GM23248 (cell line): ENCODE measurements at regions not wholly inside any gene's neighbourhood (a gene's known extent, or its start where the extent isn't known, plus 50 kb on each side); places are given as distances from the start of the nearest gene placed in this dataset.

Source experiments
- DNase-seq: peaks from one replicate; pipeline ENCODE4 v3.0.0-alpha.2; 2015
- H2AFZ ChIP-seq: fragments of 200-600 bp; sonication (generic); 2 replicates; pipeline ENCODE4 v1.6.1; 2016; ENCODE audit warnings: antibody characterized with exemption
- H3F3A ChIP-seq: fragments of 200-600 bp; sonication (generic); 2 replicates; pipeline ENCODE4 v1.6.1; 2016; ENCODE audit warnings: mild to moderate bottlenecking, antibody characterized with exemption, mixed run types; ENCODE audit not compliant: insufficient read depth
- H3K27ac ChIP-seq: fragments of 200-600 bp; sonication (generic); 2 replicates; pipeline ENCODE4 v1.5.1; 2016; ENCODE audit warnings: mild to moderate bottlenecking
- H3K27me3 ChIP-seq: fragments of 200-600 bp; sonication (generic); replicated peaks from 2 replicates; pipeline ENCODE4 v1.6.1; 2016; ENCODE audit warnings: mild to moderate bottlenecking; ENCODE audit not compliant: insufficient read depth
- H3K36me3 ChIP-seq: fragments of 200-600 bp; sonication (generic); 2 replicates; pipeline ENCODE4 v1.6.1; 2016; ENCODE audit warnings: low read depth, mild to moderate bottlenecking
- H3K4me1 ChIP-seq: fragments of 200-600 bp; sonication (generic); 2 replicates; pipeline ENCODE4 v1.6.1; 2016; ENCODE audit warnings: mild to moderate bottlenecking; ENCODE audit not compliant: insufficient read depth
- H3K4me2 ChIP-seq: fragments of 200-600 bp; sonication (generic); one replicate; pipeline ENCODE4 v1.6.1; 2016; ENCODE audit warnings: mild to moderate bottlenecking; ENCODE audit not compliant: unreplicated experiment
- H3K4me3 ChIP-seq: fragments of 200-600 bp; sonication (generic); 2 replicates; pipeline ENCODE4 v1.5.1; 2016; ENCODE audit warnings: mild to moderate bottlenecking
- H3K79me2 ChIP-seq: fragments of 200-600 bp; sonication (generic); 2 replicates; pipeline ENCODE4 v1.6.1; 2016; ENCODE audit warnings: mild to moderate bottlenecking; ENCODE audit not compliant: insufficient read depth
- H3K9ac ChIP-seq: fragments of 200-600 bp; sonication (generic); 2 replicates; pipeline ENCODE4 v1.6.1; 2016; ENCODE audit warnings: mild to moderate bottlenecking
- H3K9me2 ChIP-seq: fragments of 200-600 bp; sonication (generic); 2 replicates; pipeline ENCODE4 v1.6.1; 2016; ENCODE audit warnings: mixed run types, mild to moderate bottlenecking, moderate library complexity; ENCODE audit not compliant: insufficient read depth
- H3K9me3 ChIP-seq: fragments of 200-600 bp; sonication (generic); one replicate; pipeline ENCODE4 v1.6.1; 2017; ENCODE audit warnings: low read depth
- H4K20me1 ChIP-seq: fragments of 200-600 bp; sonication (generic); 2 replicates; pipeline ENCODE4 v1.6.0; 2016; ENCODE audit not compliant: insufficient read depth
- EZH2 ChIP-seq: fragments of 200-600 bp; sonication (generic); IDR thresholded peaks from 2 replicates; pipeline ENCODE4 v1.6.1; 2018; ENCODE audit warnings: antibody characterized with exemption, mild to moderate bottlenecking; ENCODE audit not compliant: insufficient read depth, poor library complexity, severe bottlenecking
- EZH2phosphoT487 ChIP-seq: fragments of 200-600 bp; sonication (generic); IDR thresholded peaks from 2 replicates; pipeline ENCODE4 v1.6.1; 2018; ENCODE audit warnings: antibody characterized with exemption, moderate library complexity, mild to moderate bottlenecking, low read depth; ENCODE audit not compliant: insufficient read depth
- WGBS, 2 experiments: methylation state at CpG; one replicate each; pipeline ENCODE4 v1.1.6; 2015 to 2017; ENCODE audit warnings: low lambda C conversion rate in 2 of 2, low coverage in 1 of 2; ENCODE audit errors: missing lambda C conversion rate in 2 of 2; 5-methylcytosine and 5-hydroxymethylcytosine counted together
- in situ Hi-C: fragments of 300-500 bp; cut with MboI; formaldehyde crosslinking; loops from 2 replicates; pipeline ENCODE4 v1.15.0; 2020

DNA sequence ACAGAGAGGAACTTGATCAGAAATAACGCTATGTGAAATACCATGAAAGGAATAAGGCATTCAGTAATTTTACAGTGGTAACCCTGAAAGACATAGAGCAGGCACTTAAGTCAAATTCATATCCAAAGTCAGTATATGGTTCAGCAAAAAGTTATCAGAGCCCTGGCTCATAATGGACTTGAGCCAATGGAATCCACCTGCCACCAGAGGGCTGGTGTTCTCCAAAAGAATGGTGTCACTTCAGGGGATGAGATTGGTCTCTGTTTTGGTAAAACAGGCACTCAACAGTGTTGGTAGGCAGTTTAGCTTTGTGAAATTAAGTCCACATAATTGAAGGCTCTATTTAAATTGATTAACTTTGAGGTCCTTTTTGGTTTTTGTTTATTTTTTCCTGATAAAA is 93.9 kb downstream of the LIG4 start:
- Histone ChIP-seq H3K4me3 (no peak overlapping the region), H3K79me2 (no peaks in the 10 kb centered on the region), H3K4me1 (no peaks in the 10 kb centered on the region), H4K20me1 (no peaks in the 10 kb centered on the region), H3K9me3 (no peaks in the 10 kb centered on the region), H3K9ac (no peak overlapping the region), H3K27me3 (peaks cover 8% of the 10 kb centered on the region; the same call in 1 of the 2 replicates), H3K27ac (no peak overlapping the region), H3K9me2 (no peaks in the 10 kb centered on the region), H2AFZ (no peak overlapping the region), H3K4me2 (no peak overlapping the region), H3K36me3 (no peaks in the 10 kb centered on the region), H3F3A (no peaks in the 10 kb centered on the region)
- no peak for DNase-seq
- in situ Hi-C loops: no loop called here
- TF ChIP-seq EZH2: no peak
- TF ChIP-seq EZH2phosphoT487: no peak
- 21% methylated on average over 1 of the region's 1 CpG for WGBS, 2 experiments

GRCh38 chr13:108120856-108121255 is 94.5 kb downstream of the LIG4 start:
- TF ChIP-seq EZH2phosphoT487: no peak
- TF ChIP-seq EZH2: no peak
- no peak overlapping the region for H3K9ac ChIP-seq
- H3K36me3 ChIP-seq: no peaks in the 10 kb centered on the region
- no peak for DNase-seq
- peaks cover 8% of the 10 kb centered on the region; the same call in 1 of the 2 replicates for H3K27me3 ChIP-seq
- H4K20me1 ChIP-seq: no peaks in the 10 kb centered on the region
- H3K4me3 ChIP-seq: no peak overlapping the region
- no peaks in the 10 kb centered on the region for H3K9me2 ChIP-seq
- no peaks in the 10 kb centered on the region for H3K79me2 ChIP-seq
- no peak overlapping the region for H3K4me2 ChIP-seq
- WGBS, 2 experiments: 15 to 27% methylated on average over 7 of the region's 7 CpGs
- H3K9me3 ChIP-seq: no peaks in the 10 kb centered on the region
- H3K4me1 ChIP-seq: no peaks in the 10 kb centered on the region
- H3F3A ChIP-seq: no peaks in the 10 kb centered on the region
- no peak overlapping the region for H3K27ac ChIP-seq
- H2AFZ ChIP-seq: no peak overlapping the region
- in situ Hi-C loops: no loop called here

DNA sequence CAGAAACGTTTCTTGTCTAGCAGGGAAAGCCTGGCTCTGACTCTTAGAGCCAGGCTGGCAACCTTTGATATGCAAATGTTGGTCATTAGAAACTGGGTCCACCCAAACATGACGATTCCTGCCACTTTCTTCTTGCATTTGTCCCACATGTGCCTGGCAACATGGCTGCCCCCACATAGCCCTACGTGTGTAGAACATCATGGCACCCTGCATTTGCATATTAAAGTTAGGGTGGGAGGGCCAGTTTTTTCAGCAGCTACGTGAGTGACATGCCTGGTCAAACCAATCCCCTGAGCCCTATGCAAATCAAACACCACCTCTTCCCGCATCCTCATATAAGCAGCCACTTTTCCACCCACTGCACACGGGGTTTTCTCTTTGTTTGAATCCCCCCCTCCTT is 95.0 kb downstream of the LIG4 start:
- H3K4me3 ChIP-seq: no peak overlapping the region
- H3K79me2 ChIP-seq: no peaks in the 10 kb centered on the region
- H3K9me2 ChIP-seq: no peaks in the 10 kb centered on the region
- no peaks in the 10 kb centered on the region for H3F3A ChIP-seq
- no peak for TF ChIP-seq EZH2
- TF ChIP-seq EZH2phosphoT487: no peak
- no peaks in the 10 kb centered on the region for H4K20me1 ChIP-seq
- H3K9ac ChIP-seq: no peak overlapping the region
- peaks cover 6% of the 10 kb centered on the region; the same call in 1 of the 2 replicates for H3K27me3 ChIP-seq
- no peaks in the 10 kb centered on the region for H3K4me1 ChIP-seq
- DNase-seq: no peak
- H3K4me2 ChIP-seq: no peak overlapping the region
- H3K9me3 ChIP-seq: no peaks in the 10 kb centered on the region
- 10% methylated on average over 6 of the region's 6 CpGs for WGBS, 2 experiments
- H3K36me3 ChIP-seq: no peaks in the 10 kb centered on the region
- H3K27ac ChIP-seq: no peak overlapping the region
- H2AFZ ChIP-seq: no peak overlapping the region
- in situ Hi-C loops: no loop called here

GRCh38 chr13:108115738-108116137 is 99.6 kb downstream of the LIG4 start:
- in situ Hi-C loops: no loop called here

GRCh38 chr13:108113407-108113806 is 101.9 kb downstream of the LIG4 start:
- Histone ChIP-seq H3K9me2 (no peaks in the 10 kb centered on the region), H3K4me1 (no peaks in the 10 kb centered on the region), H3K79me2 (no peaks in the 10 kb centered on the region), H4K20me1 (no peaks in the 10 kb centered on the region), H3F3A (no peaks in the 10 kb centered on the region), H3K9ac (no peak overlapping the region), H2AFZ (no peak overlapping the region), H3K27ac (no peak overlapping the region), H3K9me3 (no peaks in the 10 kb centered on the region), H3K4me3 (no peak overlapping the region), H3K36me3 (no peaks in the 10 kb centered on the region), H3K27me3 (peaks cover 10% of the 10 kb centered on the region; the same call in 1 of the 2 replicates), H3K4me2 (no peak overlapping the region)
- in situ Hi-C loops: no loop called here
- DNase-seq: no peak
- TF ChIP-seq EZH2: no peak
- no peak for TF ChIP-seq EZH2phosphoT487
- WGBS, 2 experiments: 31 to 37% methylated on average over 4 of the region's 4 CpGs

More at GRCh38 chr13:108115738-108116137, 99.6 kb downstream of the LIG4 start:
- H3K36me3 ChIP-seq: no peaks in the 10 kb centered on the region
- H2AFZ ChIP-seq: no peak overlapping the region
- DNase-seq: no peak
- TF ChIP-seq EZH2 (no peak), EZH2phosphoT487 (no peak)
- no peak overlapping the region for H3K4me3 ChIP-seq
- H3K79me2 ChIP-seq: no peaks in the 10 kb centered on the region
- peaks cover 5% of the 10 kb centered on the region; the same call in 1 of the 2 replicates for H3K27me3 ChIP-seq
- no peak overlapping the region for H3K27ac ChIP-seq
- no peaks in the 10 kb centered on the region for H3K4me1 ChIP-seq
- H4K20me1 ChIP-seq: no peaks in the 10 kb centered on the region
- 0% methylated on average over 1 of the region's 1 CpG for WGBS, 2 experiments
- H3K4me2 ChIP-seq: no peak overlapping the region
- no peaks in the 10 kb centered on the region for H3K9me3 ChIP-seq
- H3K9me2 ChIP-seq: no peaks in the 10 kb centered on the region
- no peaks in the 10 kb centered on the region for H3F3A ChIP-seq
- no peak overlapping the region for H3K9ac ChIP-seq
